ENCODE measurements at regions not wholly inside any gene's neighbourhood (a gene's known extent, or its start where the extent isn't known, plus 50 kb on each side); places are given as distances from the start of the nearest gene placed in this dataset.
"Not testable (repeated sequence)": the region's sequence is repeated elsewhere in the genome, so short reads cannot be mapped to it uniquely, and the experiment has no call there.

- no peak for TF ChIP-seq EP300 (IDR thresholded peaks at IDR 0.05)
- no peak for TF ChIP-seq CTCF (IDR thresholded peaks at IDR 0.05)
- no peak for TF ChIP-seq POLR2AphosphoS5 (IDR thresholded peaks at IDR 0.05)
- no peak for TF ChIP-seq POLR2A (IDR thresholded peaks at IDR 0.05)
- Histone ChIP-seq H3K36me3 (no peaks in the 10 kb centered on the region), H3K4me3 (no peak overlapping the region), H3K9me3 (no peaks in the 10 kb centered on the region), H3K27ac (no peak overlapping the region), H3K4me1 (no peaks in the 10 kb centered on the region), H3K27me3 (no peaks in the 10 kb centered on the region)
- 64 to 78% methylated on average over 9 of the region's 9 CpGs for WGBS, 2 donors (ENCODE audit: low coverage in 1 of 2)
- ATAC-seq, result no peak
Measured at GRCh38 chr13:90321281-90321931, 1026.1 kb upstream of the MIR17HG start.

- H3K9me3 ChIP-seq, result no peaks in the 10 kb centered on the region
- ATAC-seq, result no peak
- no peaks in the 10 kb centered on the region for H3K27me3 ChIP-seq
- no peaks in the 10 kb centered on the region for H3K4me1 ChIP-seq
- no peak overlapping the region for H3K4me3 ChIP-seq
- 21 to 33% methylated on average over 1 of the region's 1 CpG for WGBS, 2 donors (ENCODE audit: low coverage in 1 of 2)
- TF ChIP-seq EP300 (IDR thresholded peaks at IDR 0.05) (no peak), POLR2A (IDR thresholded peaks at IDR 0.05) (no peak), POLR2AphosphoS5 (IDR thresholded peaks at IDR 0.05) (no peak), CTCF (IDR thresholded peaks at IDR 0.05) (no peak)
- H3K27ac ChIP-seq, result no peak overlapping the region
- no peaks in the 10 kb centered on the region for H3K36me3 ChIP-seq
Measured at GRCh38 chr13:90329641-90330040, 1017.8 kb upstream of the MIR17HG start.

GRCh38 chr13:90331974-90332373, 1015.5 kb upstream of the MIR17HG start:
- ATAC-seq, result no peak

GRCh38 chr13:90336507-90336906, 1011.0 kb upstream of the MIR17HG start:
- H3K27ac ChIP-seq, result no peak overlapping the region
- no peaks in the 10 kb centered on the region for H3K9me3 ChIP-seq
- H3K4me3 ChIP-seq, result no peak overlapping the region
- ATAC-seq, result no peak
- WGBS, 2 donors (ENCODE audit: low coverage in 1 of 2), result 74 to 75% methylated on average over 4 of the region's 4 CpGs
- no peaks in the 10 kb centered on the region for H3K27me3 ChIP-seq
- TF ChIP-seq CTCF (IDR thresholded peaks at IDR 0.05) (no peak), EP300 (IDR thresholded peaks at IDR 0.05) (no peak), POLR2A (IDR thresholded peaks at IDR 0.05) (no peak), POLR2AphosphoS5 (IDR thresholded peaks at IDR 0.05) (no peak)
- H3K4me1 ChIP-seq, result no peaks in the 10 kb centered on the region
- H3K36me3 ChIP-seq, result no peaks in the 10 kb centered on the region

More at GRCh38 chr13:90331974-90332373, 1015.5 kb upstream of the MIR17HG start:
- Histone ChIP-seq H3K4me1 (no peaks in the 10 kb centered on the region), H3K27ac (no peak overlapping the region), H3K27me3 (no peaks in the 10 kb centered on the region), H3K36me3 (no peaks in the 10 kb centered on the region), H3K4me3 (no peak overlapping the region), H3K9me3 (no peaks in the 10 kb centered on the region)
- WGBS, 2 donors (ENCODE audit: low coverage in 1 of 2), result 47 to 56% methylated on average over 1 of the region's 1 CpG
- TF ChIP-seq POLR2AphosphoS5 (IDR thresholded peaks at IDR 0.05) (no peak), CTCF (IDR thresholded peaks at IDR 0.05) (no peak), EP300 (IDR thresholded peaks at IDR 0.05) (no peak), POLR2A (IDR thresholded peaks at IDR 0.05) (no peak)

GRCh38 chr13:90341348-90341747, 1006.1 kb upstream of the MIR17HG start:
- WGBS, 2 donors (ENCODE audit: low coverage in 1 of 2), result 90 to 100% methylated on average over 1 of the region's 1 CpG
- not testable (repeated sequence) for ATAC-seq, H3K36me3 ChIP-seq, H3K4me3 ChIP-seq, H3K27ac ChIP-seq, H3K27me3 ChIP-seq, H3K9me3 ChIP-seq, H3K4me1 ChIP-seq

- 100% methylated on average over 1 to 4 of the region's 42 CpGs for WGBS, 2 donors (ENCODE audit: low coverage in 1 of 2)
- not testable (repeated sequence) for H3K36me3 ChIP-seq, H3K9me3 ChIP-seq, H3K27me3 ChIP-seq, H3K4me3 ChIP-seq, H3K27ac ChIP-seq, H3K4me1 ChIP-seq, ATAC-seq
Measured at GRCh38 chr13:90348477-90349136, 998.9 kb upstream of the MIR17HG start.

Measured in gastroesophageal sphincter (tissue), 4 donors.